KMS-11 (cell line): ENCODE measurements at regions not wholly inside any gene's neighbourhood (a gene's known extent, or its start where the extent isn't known, plus 50 kb on each side); places are given as distances from the start of the nearest gene placed in this dataset.

Source experiments
- H2AFZ ChIP-seq: fragments of 200-600 bp; sonication (generic); 2 replicates; pipeline ENCODE4 v1.6.1; 2016; ENCODE audit warnings: antibody characterized with exemption, mixed run types, low read depth
- H3K27ac ChIP-seq: fragments of 200-600 bp; sonication (generic); 2 replicates; pipeline ENCODE4 v1.6.1; 2016; ENCODE audit warnings: mild to moderate bottlenecking, mixed run types
- H3K27me3 ChIP-seq: fragments of 200-600 bp; sonication (generic); 2 replicates; pipeline ENCODE4 v1.6.1; 2017; ENCODE audit warnings: mild to moderate bottlenecking, low read depth, mixed run types, moderate library complexity; ENCODE audit not compliant: insufficient read depth
- H3K36me3 ChIP-seq: fragments of 200-600 bp; sonication (generic); 2 replicates; pipeline ENCODE4 v1.6.1; 2017; ENCODE audit warnings: mild to moderate bottlenecking, mixed run types; ENCODE audit not compliant: insufficient read depth
- H3K4me1 ChIP-seq: fragments of 200-600 bp; sonication (generic); 2 replicates; pipeline ENCODE4 v1.6.1; 2016; ENCODE audit warnings: mild to moderate bottlenecking, low read depth, mixed run types; ENCODE audit not compliant: poor library complexity, severe bottlenecking
- H3K4me2 ChIP-seq: fragments of 200-600 bp; sonication (generic); 2 replicates; pipeline ENCODE4 v1.7.0; 2016; ENCODE audit warnings: mild to moderate bottlenecking, mixed run types
- H3K4me3 ChIP-seq: fragments of 200-600 bp; sonication (generic); IDR thresholded peaks from 2 replicates; pipeline ENCODE4 v1.6.1; 2017; ENCODE audit warnings: low read depth, low read length, mixed read lengths; ENCODE audit not compliant: insufficient read depth
- H3K79me2 ChIP-seq: fragments of 200-600 bp; sonication (generic); 2 replicates; pipeline ENCODE4 v1.6.1; 2016; ENCODE audit warnings: low read depth, mixed run types; ENCODE audit not compliant: insufficient read depth
- H3K9ac ChIP-seq: fragments of 200-600 bp; sonication (generic); 2 replicates; pipeline ENCODE4 v1.6.1; 2016; ENCODE audit warnings: mild to moderate bottlenecking, mixed run types
- H4K20me1 ChIP-seq: fragments of 200-600 bp; sonication (generic); 2 replicates; pipeline ENCODE4 v1.6.1; 2016; ENCODE audit warnings: mild to moderate bottlenecking, mixed run types; ENCODE audit not compliant: insufficient read depth
- CTCF ChIP-seq: fragments of 200-600 bp; sonication (generic); conservative IDR thresholded peaks from 2 replicates; pipeline ENCODE4 v1.6.1; 2017; ENCODE audit warnings: low read depth, mild to moderate bottlenecking, antibody characterized with exemption, low read length, moderate library complexity, mixed read lengths

- H3K79me2 ChIP-seq = no peaks in the 10 kb centered on the region
- H3K4me2 ChIP-seq = no peak overlapping the region
- H2AFZ ChIP-seq = no peak overlapping the region
- no peaks in the 10 kb centered on the region for H4K20me1 ChIP-seq
- no peak overlapping the region for H3K4me3 ChIP-seq
- H3K36me3 ChIP-seq = no peaks in the 10 kb centered on the region
- no peaks in the 10 kb centered on the region for H3K4me1 ChIP-seq
- H3K9ac ChIP-seq = no peak overlapping the region
- H3K27me3 ChIP-seq = no peaks in the 10 kb centered on the region
- no peak for TF ChIP-seq CTCF
- no peak overlapping the region for H3K27ac ChIP-seq
Observed at GRCh38 chr11:104329078-104329665, 165.2 kb upstream of the PDGFD start.

GRCh38 chr11:104328512-104328907 is 164.6 kb upstream of the PDGFD start:
- no peak for TF ChIP-seq CTCF
- H3K4me2 ChIP-seq = no peak overlapping the region
- no peaks in the 10 kb centered on the region for H3K4me1 ChIP-seq
- no peak overlapping the region for H3K27ac ChIP-seq
- H4K20me1 ChIP-seq = no peaks in the 10 kb centered on the region
- H3K4me3 ChIP-seq = no peak overlapping the region
- H3K79me2 ChIP-seq = no peaks in the 10 kb centered on the region
- H3K36me3 ChIP-seq = no peaks in the 10 kb centered on the region
- H3K9ac ChIP-seq = no peak overlapping the region
- no peak overlapping the region for H2AFZ ChIP-seq
- no peaks in the 10 kb centered on the region for H3K27me3 ChIP-seq

GRCh38 chr11:104327861-104328511 is 164.0 kb upstream of the PDGFD start:
- Histone ChIP-seq H3K4me2 (no peak overlapping the region), H2AFZ (no peak overlapping the region), H3K27me3 (no peaks in the 10 kb centered on the region), H3K4me3 (no peak overlapping the region), H3K79me2 (no peaks in the 10 kb centered on the region), H3K4me1 (no peaks in the 10 kb centered on the region), H3K36me3 (no peaks in the 10 kb centered on the region), H3K27ac (no peak overlapping the region), H3K9ac (no peak overlapping the region), H4K20me1 (no peaks in the 10 kb centered on the region)
- no peak for TF ChIP-seq CTCF

GRCh38 chr11:104325093-104325492 is 161.1 kb upstream of the PDGFD start:
- no peak overlapping the region for H3K27ac ChIP-seq
- no peak overlapping the region for H2AFZ ChIP-seq
- H3K36me3 ChIP-seq = no peaks in the 10 kb centered on the region
- H3K4me2 ChIP-seq = no peak overlapping the region
- no peak for TF ChIP-seq CTCF
- no peak overlapping the region for H3K4me3 ChIP-seq
- no peak overlapping the region for H3K9ac ChIP-seq
- no peaks in the 10 kb centered on the region for H3K27me3 ChIP-seq
- H3K79me2 ChIP-seq = no peaks in the 10 kb centered on the region
- H4K20me1 ChIP-seq = no peaks in the 10 kb centered on the region
- H3K4me1 ChIP-seq = no peaks in the 10 kb centered on the region
